A549 (cell line): ENCODE measurements at regions not wholly inside any gene's neighbourhood (a gene's known extent, or its start where the extent isn't known, plus 50 kb on each side); places are given as distances from the start of the nearest gene placed in this dataset.

Source experiments
- ATAC-seq, 2 experiments: fragments of 200-7000 bp in 1 of 2; fragments of >200 bp in 1 of 2; cut with Nextera tagmentation in 1 of 2; cut with Tn5 transposase in 1 of 2; 3 replicates each; pipeline versions ENCODE4 v1.8.0 to v1.9.1; 2018 to 2020; ENCODE audit warnings: mild to moderate bottlenecking in 1 of 2, moderate library complexity in 1 of 2
- CTCF ChIA-PET: fragments of 300-600 bp; sonication (Branson Sonifier 250); formaldehyde crosslinking; extraction: SDS; loops from one replicate; lab custom pipeline; 2021; ENCODE audit warnings: antibody characterized with exemption, inconsistent platforms; lab: Yijun Ruan, JAX
- POLR2A ChIA-PET: fragments of 350-600 bp; formaldehyde crosslinking; extraction: SDS; loops from one replicate; lab custom pipeline; 2021; ENCODE audit warnings: antibody characterized with exemption, inconsistent platforms; lab: Yijun Ruan, JAX
- DNase-seq, 2 experiments: peaks; one replicate each; pipeline versions ENCODE4 v3.0.0 to v3.0.0-alpha.2; 2011 to 2016; ENCODE audit warnings: low read depth in 1 of 2, low spot score in 1 of 2
- FAIRE-seq: peaks from 2 replicates; lab custom pipeline; 2011; peaks lifted over from hg19 to GRCh38; lab: Jason Lieb, UNC
- H3K27ac ChIP-seq, 2 experiments: fragments of >200 bp; sonication (Bioruptor Twin); formaldehyde crosslinking; 3 replicates each; pipeline ENCODE4 v1.5.1; 2016 to 2017
- H3K4me1 ChIP-seq: fragments of >200 bp; sonication (Bioruptor Twin); formaldehyde crosslinking; 3 replicates; pipeline ENCODE4 v1.6.1; 2016
- H3K4me2 ChIP-seq: fragments of >200 bp; sonication (Bioruptor Twin); formaldehyde crosslinking; 3 replicates; pipeline ENCODE4 v1.6.1; 2016
- H3K4me3 ChIP-seq: fragments of >200 bp; sonication (Bioruptor Twin); formaldehyde crosslinking; 3 replicates; pipeline ENCODE4 v1.5.1; 2016
- H3K9me3 ChIP-seq: fragments of >200 bp; sonication (Bioruptor Twin); formaldehyde crosslinking; 3 replicates; pipeline ENCODE4 v1.6.1; 2016
- BHLHE40 ChIP-seq: IDR thresholded peaks from 2 replicates; pipeline ENCODE4 v1.6.1; 2012; ENCODE audit warnings: low read depth, low read length, inconsistent platforms
- CBX8 ChIP-seq: fragments of 200-600 bp; sonication (generic); IDR thresholded peaks from 2 replicates; pipeline ENCODE4 v1.6.1; 2016
- CEBPB ChIP-seq, 2 experiments: fragments of >200 bp in 1 of 2; sonication (Bioruptor Twin) in 1 of 2; formaldehyde crosslinking in 1 of 2; IDR thresholded peaks; 2 replicates each; pipeline ENCODE4 v1.6.1; 2012 to 2016
- EP300 ChIP-seq, 2 experiments: fragments of >200 bp; sonication (Bioruptor Twin); formaldehyde crosslinking; IDR thresholded peaks; 2 replicates in 1 of 2; 3 replicates in 1 of 2; pipeline ENCODE4 v1.6.1; 2016 to 2017
- ESRRA ChIP-seq: fragments of 150-350 bp; IDR thresholded peaks from 2 replicates; pipeline ENCODE4 v1.6.1; 2014; ENCODE audit warnings: mild to moderate bottlenecking, low read length, borderline replicate concordance
- FOXS1 ChIP-seq: fragments of 250-450 bp; sonication (Bioruptor Pico); IDR thresholded peaks from 2 replicates; pipeline ENCODE4 v1.5.0; 2020; ENCODE audit warnings: mild to moderate bottlenecking, moderate library complexity
- GATA3 ChIP-seq: IDR thresholded peaks from 2 replicates; pipeline ENCODE4 v1.6.1; 2012; ENCODE audit warnings: borderline replicate concordance
- HDAC2 ChIP-seq: fragments of 200-600 bp; sonication (generic); IDR thresholded peaks from 2 replicates; pipeline ENCODE4 v1.6.1; 2016
- HOXB13 ChIP-seq: fragments of 250-450 bp; sonication (Bioruptor Pico); IDR thresholded peaks from 2 replicates; pipeline ENCODE4 v1.5.0; 2020; ENCODE audit warnings: low read depth, mild to moderate bottlenecking, moderate library complexity
- HOXB5 ChIP-seq: fragments of 250-450 bp; sonication (Bioruptor Pico); IDR thresholded peaks from 2 replicates; pipeline ENCODE4 v1.5.0; 2020; ENCODE audit warnings: mild to moderate bottlenecking, moderate library complexity
- JUN ChIP-seq, 2 experiments: fragments of >200 bp; sonication (Bioruptor Twin); formaldehyde crosslinking; IDR thresholded peaks; 2 replicates in 1 of 2; 3 replicates in 1 of 2; pipeline ENCODE4 v1.6.1; 2016 to 2017
- MAFK ChIP-seq: fragments of 450-650 bp; IDR thresholded peaks from 2 replicates; pipeline ENCODE4 v1.6.1; 2014; ENCODE audit not compliant: partially characterized antibody
- PHF8 ChIP-seq: fragments of 200-600 bp; sonication (generic); IDR thresholded peaks from 2 replicates; pipeline ENCODE4 v1.6.1; 2016; ENCODE audit warnings: low read depth, mild to moderate bottlenecking, antibody characterized with exemption, moderate library complexity, borderline replicate concordance
- RAD21 ChIP-seq, 2 experiments: fragments of >200 bp in 1 of 2; sonication (Bioruptor Twin) in 1 of 2; formaldehyde crosslinking in 1 of 2; IDR thresholded peaks in 1 of 2; conservative IDR thresholded peaks in 1 of 2; 2 replicates in 1 of 2; 3 replicates in 1 of 2; pipeline ENCODE4 v1.6.1; 2012 to 2018; ENCODE audit warnings: inconsistent platforms in 1 of 2
- ZFP36 ChIP-seq: fragments of 450-650 bp; IDR thresholded peaks from 2 replicates; pipeline ENCODE4 v1.6.1; 2014; ENCODE audit warnings: borderline replicate concordance; ENCODE audit not compliant: partially characterized antibody
- WGBS: methylation state at CpG from one replicate; pipeline ENCODE4 v1.1.6; 2017; ENCODE audit errors: missing lambda C conversion rate; 5-methylcytosine and 5-hydroxymethylcytosine counted together
- TF ChIP-seq, protein P1 (sequence below): IDR thresholded peaks from 2 replicates; pipeline ENCODE4 v1.6.1; 2012
- TF ChIP-seq, protein P2 (sequence below): fragments of >200 bp; sonication (Bioruptor Twin); formaldehyde crosslinking; IDR thresholded peaks from 3 replicates; pipeline ENCODE4 v1.6.1; 2016
- TF ChIP-seq, protein P3 (sequence below): IDR thresholded peaks from 2 replicates; pipeline ENCODE4 v1.6.1; 2012; ENCODE audit warnings: low read depth, borderline replicate concordance
- TF ChIP-seq, protein P4 (sequence below): fragments of 200-600 bp; sonication (generic); IDR thresholded peaks from 2 replicates; pipeline ENCODE4 v1.6.1; 2016; ENCODE audit warnings: antibody characterized with exemption, mild to moderate bottlenecking, moderate library complexity

DNA sequence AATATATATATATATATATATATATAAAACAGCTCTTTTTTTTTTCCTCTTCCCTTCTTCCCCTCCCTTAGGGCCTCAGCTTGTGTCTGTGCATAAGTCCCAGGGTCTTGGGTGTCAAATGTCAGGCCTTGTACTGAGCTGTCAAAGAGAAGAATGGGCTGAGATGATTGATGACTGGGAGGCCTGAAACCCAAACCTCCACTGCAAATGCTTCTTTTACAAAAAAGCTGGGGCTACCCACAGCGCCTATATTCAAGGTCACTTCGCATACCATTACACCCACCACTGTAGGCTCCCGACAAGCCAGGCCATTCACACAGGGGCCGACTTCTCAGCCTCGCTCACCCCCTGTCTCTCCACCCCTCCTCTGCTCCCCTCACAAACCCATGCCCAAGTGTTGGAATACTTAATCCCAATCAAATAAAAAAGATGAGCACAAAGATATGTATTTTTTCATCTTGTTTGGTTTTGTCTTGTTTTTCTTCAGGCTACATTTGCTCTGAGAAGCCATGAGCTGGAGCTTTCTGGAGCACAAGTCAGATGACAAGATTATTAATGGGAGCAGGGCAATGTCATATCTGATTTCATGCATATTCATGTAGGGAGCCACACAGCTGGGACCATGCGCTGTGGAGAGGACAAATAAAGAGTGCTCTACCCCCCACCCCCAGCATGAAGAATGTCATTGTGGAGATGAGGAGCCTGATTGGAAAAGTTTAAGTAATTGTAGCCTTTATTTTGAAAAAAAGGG is 614.4 kb upstream of the NR2F2 start:
- ATAC-seq (no peak), DNase-seq (no peak), FAIRE-seq (no peak)
- ChIA-PET CTCF (no interaction called here), POLR2A (no interaction called here)
- no peaks in the 10 kb centered on the region for H3K4me1 ChIP-seq
- no peak overlapping the region for H3K4me3 ChIP-seq
- 63% methylated on average over 6 of the region's 6 CpGs for WGBS
- H3K27ac ChIP-seq = no peak overlapping the region
- no peaks in the 10 kb centered on the region for H3K9me3 ChIP-seq
- TF ChIP-seq BHLHE40 = no peak
- no peak for TF ChIP-seq GATA3
- H3K4me2 ChIP-seq = no peak overlapping the region

DNA sequence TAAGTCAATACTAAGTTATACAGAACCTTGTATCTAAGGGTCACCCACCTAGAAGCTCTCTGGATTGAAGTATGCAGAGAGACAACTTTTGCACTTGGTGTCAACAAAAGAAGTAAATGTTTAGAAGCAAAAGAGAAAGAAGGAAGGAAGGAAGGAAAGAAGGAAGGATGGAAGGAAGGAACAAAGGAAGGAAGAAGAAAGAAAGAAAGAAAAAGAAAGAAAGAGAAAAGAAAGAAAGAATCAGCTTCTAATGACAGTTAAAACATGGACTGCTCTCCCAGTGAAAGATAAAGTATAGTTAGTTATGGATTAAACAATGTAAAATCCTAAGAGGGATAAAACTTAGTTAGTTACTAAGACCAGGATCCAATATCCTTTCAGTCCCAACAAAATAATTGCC is 613.8 kb upstream of the NR2F2 start:
- no peak for FAIRE-seq
- POLR2A ChIA-PET = no interaction called here

DNA sequence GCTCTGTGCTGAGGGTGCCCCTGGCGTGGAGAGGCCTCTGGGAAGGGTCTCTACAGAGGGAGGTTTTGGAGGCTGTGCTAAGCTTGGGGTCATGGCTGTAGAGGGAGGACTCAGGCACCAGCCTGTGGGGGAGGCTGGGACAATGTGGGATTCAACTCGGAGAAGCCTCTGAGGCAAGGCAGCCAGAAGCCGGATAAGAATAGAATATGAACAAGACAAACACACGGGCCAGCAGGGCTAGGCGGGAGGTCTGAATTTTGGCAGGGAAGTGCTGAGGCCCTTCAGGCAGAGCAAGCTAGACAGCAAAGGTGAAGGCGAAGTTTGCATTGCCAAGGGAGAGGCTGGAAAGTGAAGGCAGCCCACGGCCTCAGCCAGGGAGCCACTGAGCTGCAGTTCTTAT is 612.1 kb upstream of the NR2F2 start:
- Histone ChIP-seq H3K9me3 (no peaks in the 10 kb centered on the region), H3K27ac (no peak overlapping the region), H3K4me3 (no peak overlapping the region), H3K4me2 (no peak overlapping the region), H3K4me1 (no peaks in the 10 kb centered on the region)
- TF ChIP-seq, protein P1, sequence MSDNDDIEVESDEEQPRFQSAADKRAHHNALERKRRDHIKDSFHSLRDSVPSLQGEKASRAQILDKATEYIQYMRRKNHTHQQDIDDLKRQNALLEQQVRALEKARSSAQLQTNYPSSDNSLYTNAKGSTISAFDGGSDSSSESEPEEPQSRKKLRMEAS = no peak
- TF ChIP-seq CEBPB (IDR thresholded peaks at IDR 0.05) (no peak), FOXS1 (no peak), MAFK (no peak), BHLHE40 (no peak)
- ATAC-seq (no peak), FAIRE-seq (no peak), DNase-seq (no peak)
- 66% methylated on average over 7 of the region's 7 CpGs for WGBS
- POLR2A ChIA-PET = no interaction called here
- CTCF ChIA-PET = no interaction called here

More for the DNA sequence above, 613.8 kb upstream of the NR2F2 start:
- TF ChIP-seq PHF8 (no peak), RAD21 (conservative IDR thresholded peaks at IDR 0.05 in 1 of 2, IDR thresholded peaks at IDR 0.05 in 1 of 2) (no peak), ESRRA (no peak), HOXB5 (no peak), JUN (IDR thresholded peaks at IDR 0.05) (no peak), CEBPB (IDR thresholded peaks at IDR 0.05) (no peak), HOXB13 (CRISPR knock-in tag) (no peak), ZFP36 (no peak), CBX8 (no peak), EP300 (IDR thresholded peaks at IDR 0.05) (no peak), HDAC2 (no peak)
- TF ChIP-seq, protein P2, sequence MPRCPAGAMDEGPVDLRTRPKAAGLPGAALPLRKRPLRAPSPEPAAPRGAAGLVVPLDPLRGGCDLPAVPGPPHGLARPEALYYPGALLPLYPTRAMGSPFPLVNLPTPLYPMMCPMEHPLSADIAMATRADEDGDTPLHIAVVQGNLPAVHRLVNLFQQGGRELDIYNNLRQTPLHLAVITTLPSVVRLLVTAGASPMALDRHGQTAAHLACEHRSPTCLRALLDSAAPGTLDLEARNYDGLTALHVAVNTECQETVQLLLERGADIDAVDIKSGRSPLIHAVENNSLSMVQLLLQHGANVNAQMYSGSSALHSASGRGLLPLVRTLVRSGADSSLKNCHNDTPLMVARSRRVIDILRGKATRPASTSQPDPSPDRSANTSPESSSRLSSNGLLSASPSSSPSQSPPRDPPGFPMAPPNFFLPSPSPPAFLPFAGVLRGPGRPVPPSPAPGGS = no peak
- TF ChIP-seq, protein P3, sequence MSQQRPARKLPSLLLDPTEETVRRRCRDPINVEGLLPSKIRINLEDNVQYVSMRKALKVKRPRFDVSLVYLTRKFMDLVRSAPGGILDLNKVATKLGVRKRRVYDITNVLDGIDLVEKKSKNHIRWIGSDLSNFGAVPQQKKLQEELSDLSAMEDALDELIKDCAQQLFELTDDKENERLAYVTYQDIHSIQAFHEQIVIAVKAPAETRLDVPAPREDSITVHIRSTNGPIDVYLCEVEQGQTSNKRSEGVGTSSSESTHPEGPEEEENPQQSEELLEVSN = no peak
- TF ChIP-seq, protein P4, sequence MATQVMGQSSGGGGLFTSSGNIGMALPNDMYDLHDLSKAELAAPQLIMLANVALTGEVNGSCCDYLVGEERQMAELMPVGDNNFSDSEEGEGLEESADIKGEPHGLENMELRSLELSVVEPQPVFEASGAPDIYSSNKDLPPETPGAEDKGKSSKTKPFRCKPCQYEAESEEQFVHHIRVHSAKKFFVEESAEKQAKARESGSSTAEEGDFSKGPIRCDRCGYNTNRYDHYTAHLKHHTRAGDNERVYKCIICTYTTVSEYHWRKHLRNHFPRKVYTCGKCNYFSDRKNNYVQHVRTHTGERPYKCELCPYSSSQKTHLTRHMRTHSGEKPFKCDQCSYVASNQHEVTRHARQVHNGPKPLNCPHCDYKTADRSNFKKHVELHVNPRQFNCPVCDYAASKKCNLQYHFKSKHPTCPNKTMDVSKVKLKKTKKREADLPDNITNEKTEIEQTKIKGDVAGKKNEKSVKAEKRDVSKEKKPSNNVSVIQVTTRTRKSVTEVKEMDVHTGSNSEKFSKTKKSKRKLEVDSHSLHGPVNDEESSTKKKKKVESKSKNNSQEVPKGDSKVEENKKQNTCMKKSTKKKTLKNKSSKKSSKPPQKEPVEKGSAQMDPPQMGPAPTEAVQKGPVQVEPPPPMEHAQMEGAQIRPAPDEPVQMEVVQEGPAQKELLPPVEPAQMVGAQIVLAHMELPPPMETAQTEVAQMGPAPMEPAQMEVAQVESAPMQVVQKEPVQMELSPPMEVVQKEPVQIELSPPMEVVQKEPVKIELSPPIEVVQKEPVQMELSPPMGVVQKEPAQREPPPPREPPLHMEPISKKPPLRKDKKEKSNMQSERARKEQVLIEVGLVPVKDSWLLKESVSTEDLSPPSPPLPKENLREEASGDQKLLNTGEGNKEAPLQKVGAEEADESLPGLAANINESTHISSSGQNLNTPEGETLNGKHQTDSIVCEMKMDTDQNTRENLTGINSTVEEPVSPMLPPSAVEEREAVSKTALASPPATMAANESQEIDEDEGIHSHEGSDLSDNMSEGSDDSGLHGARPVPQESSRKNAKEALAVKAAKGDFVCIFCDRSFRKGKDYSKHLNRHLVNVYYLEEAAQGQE = no peak
- Histone ChIP-seq H3K9me3 (no peaks in the 10 kb centered on the region), H3K27ac (no peak overlapping the region), H3K4me2 (no peak overlapping the region), H3K4me1 (no peaks in the 10 kb centered on the region), H3K4me3 (no peak overlapping the region)
- CTCF ChIA-PET = no interaction called here
- ATAC-seq (no peak), DNase-seq (no peak)
